GM18909 (cell line): ENCODE measurements at regions not wholly inside any gene's neighbourhood (a gene's known extent, or its start where the extent isn't known, plus 50 kb on each side); places are given as distances from the start of the nearest gene placed in this dataset.
"Not testable (repeated sequence)": the region's sequence is repeated elsewhere in the genome, so short reads cannot be mapped to it uniquely, and the experiment has no call there.

Experiments
- ATAC-seq: cut with Tn5 transposase; IDR thresholded peaks from one replicate; pipeline ENCODE4 v1.9.1; 2021; ENCODE audit warnings: mild to moderate bottlenecking; ENCODE audit not compliant: unreplicated experiment, poor library complexity

DNA sequence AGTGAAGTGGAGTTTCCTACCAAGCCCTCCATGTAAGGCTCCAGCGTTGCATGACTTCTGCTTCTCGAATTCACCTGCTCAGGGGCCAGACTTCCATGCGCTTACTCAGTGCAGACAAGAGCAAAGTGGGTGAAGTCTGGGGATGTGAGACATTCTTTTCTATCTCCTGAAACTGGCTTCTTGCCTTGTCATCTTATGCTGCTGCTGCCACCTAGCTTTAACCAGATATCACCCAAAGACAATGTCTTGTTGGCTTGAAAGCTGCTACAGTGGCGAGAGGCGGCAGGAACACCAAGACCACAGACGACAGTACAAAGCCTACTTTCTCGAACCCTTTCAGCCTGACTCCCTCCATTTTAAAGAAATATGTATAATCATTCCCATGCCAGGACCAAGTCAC is 103.6 kb upstream of the ADGRG2 start:
- ATAC-seq = no peak

GRCh38 chrX:19229896-19230295 is 107.6 kb upstream of the ADGRG2 start:
- not testable (repeated sequence) for ATAC-seq

DNA sequence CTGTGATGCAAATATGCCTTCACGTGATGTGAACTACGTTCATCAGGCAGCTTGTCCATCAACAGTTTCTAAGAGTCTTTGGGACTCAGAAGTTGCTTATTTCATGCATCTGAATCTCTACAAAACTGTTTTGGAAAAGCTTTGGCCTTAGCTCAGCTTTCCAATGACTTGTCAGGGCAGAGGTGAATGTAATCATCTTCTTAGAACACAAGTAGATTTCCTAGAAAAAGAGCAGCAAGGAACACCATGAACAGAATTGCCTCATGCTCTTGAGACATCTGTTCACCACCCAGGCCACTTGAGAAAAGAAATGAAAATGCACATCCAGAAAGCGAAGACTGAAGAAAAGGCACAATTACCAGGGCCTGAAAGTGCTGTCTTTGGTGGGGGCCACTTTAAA is 105.8 kb upstream of the PDHA1 start:
- ATAC-seq = no peak

GRCh38 chrX:19243431-19243830 is 100.3 kb upstream of the PDHA1 start:
- no peak for ATAC-seq

DNA sequence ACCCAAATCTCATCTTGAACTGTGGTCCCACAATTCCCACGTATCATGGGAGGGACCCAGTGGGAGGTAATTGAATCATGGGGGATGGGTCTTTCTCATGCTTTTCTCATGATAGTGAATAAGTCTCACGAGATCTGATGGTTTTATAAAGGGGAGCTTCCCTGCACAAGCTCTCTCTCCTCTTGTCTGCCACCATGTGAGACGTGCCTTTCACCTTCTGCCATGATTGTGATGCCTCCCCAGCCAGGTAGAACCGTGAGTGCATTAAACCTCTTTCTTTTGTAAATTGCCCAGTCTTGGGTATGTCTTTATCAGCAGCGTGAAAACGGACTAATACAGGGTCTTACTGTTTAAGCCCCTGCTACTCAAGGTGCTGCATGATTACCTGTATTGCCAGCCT is 98.8 kb upstream of the PDHA1 start:
- ATAC-seq = not testable (repeated sequence)

DNA sequence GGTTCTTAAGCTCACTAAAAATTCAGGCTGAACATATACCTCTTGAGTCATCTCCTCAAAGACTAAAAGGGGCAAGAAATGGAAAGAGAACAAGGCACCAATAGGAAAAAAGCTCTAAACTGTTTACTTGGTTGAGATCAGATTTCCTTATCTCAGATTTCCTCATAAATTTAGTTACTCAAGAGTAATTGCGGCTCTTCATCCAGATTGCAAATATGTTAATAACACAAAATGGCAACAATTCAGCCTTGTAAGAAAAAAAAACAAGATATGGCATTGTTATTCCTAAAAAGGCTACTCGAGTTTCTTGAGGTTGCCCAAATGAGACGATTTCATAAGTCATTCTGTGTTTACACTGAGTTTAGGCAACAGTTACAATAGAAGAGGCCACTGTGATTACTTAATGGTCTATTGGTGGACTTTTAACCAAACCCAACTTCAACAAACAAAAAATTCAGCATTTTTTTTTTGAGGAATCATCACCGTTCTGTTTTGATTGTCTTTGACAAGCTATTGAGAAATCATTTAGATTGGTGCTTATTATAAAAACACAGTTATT is 97.9 kb upstream of the PDHA1 start:
- ATAC-seq = no peak

- ATAC-seq = no peak
Observed at GRCh38 chrX:19256986-19257385, 86.7 kb upstream of the PDHA1 start.

DNA sequence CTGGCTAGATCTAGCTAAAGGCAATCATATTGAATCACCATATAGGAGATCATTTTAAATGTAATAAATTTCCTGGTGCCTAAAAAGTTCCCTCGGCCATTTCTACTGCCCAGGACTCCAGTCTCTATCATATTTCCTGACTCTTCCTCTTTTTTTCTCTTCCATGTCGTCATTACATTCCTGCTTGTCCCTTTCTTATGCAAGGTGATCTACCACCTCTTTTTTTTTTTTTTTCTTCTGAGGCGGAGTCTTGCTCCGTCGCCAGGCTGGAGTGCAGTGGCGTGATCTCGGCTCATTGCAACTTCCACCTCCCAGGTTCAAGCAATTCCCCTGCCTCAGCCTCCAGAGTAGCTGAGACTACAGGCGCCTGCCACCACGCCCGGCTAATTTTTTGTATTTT is 82.7 kb upstream of the PDHA1 start:
- not testable (repeated sequence) for ATAC-seq

DNA sequence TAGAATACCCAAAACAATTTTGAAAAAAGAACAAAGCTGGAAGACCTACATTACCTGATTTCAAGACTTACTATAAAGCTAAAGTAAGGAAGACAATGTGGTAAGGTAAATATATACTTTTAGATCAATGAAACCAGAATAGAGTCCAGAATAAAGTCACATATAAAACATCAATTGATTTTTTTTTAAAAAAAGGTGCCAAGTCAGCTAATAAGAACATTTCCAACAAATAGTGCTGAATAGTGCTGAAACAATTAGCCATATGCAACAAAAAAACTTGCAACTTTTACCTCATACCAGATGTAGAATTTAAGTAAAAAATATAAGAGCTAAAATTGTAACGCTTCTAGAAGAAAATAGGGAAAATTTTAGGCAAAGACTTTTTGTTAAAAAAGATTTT is 73.0 kb upstream of the PDHA1 start:
- ATAC-seq = no peak

- ATAC-seq = peak; percentile 71
Observed at GRCh38 chrX:19272452-19272851, 71.3 kb upstream of the PDHA1 start.

DNA sequence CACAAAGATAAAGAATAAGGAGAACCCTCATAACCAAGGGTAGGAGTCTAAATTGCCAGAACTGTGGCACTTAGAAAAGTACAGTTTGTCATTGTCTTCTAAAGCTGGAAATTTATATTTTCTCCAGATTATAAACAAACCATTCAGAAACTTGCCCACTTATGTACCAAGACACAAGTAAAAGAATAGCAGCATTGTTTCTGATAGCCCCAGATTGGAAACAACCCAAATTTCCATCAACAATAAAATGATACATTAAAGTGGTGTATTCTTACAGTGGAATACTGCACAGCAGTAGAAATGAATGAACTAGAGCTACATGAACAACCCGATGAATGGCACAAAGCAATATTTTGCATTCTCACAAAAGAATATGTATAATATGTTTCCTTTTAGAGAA is 63.1 kb upstream of the PDHA1 start:
- ATAC-seq = no peak

- ATAC-seq = no peak
Observed at GRCh38 chrX:19281256-19281655, 62.5 kb upstream of the PDHA1 start.

GRCh38 chrX:19283597-19284339 is 60.0 kb upstream of the PDHA1 start:
- no peak for ATAC-seq

- ATAC-seq = no peak
Observed at GRCh38 chrX:19285857-19286256, 57.9 kb upstream of the PDHA1 start.

GRCh38 chrX:19291086-19291485 is 52.6 kb upstream of the PDHA1 start:
- no peak for ATAC-seq

DNA sequence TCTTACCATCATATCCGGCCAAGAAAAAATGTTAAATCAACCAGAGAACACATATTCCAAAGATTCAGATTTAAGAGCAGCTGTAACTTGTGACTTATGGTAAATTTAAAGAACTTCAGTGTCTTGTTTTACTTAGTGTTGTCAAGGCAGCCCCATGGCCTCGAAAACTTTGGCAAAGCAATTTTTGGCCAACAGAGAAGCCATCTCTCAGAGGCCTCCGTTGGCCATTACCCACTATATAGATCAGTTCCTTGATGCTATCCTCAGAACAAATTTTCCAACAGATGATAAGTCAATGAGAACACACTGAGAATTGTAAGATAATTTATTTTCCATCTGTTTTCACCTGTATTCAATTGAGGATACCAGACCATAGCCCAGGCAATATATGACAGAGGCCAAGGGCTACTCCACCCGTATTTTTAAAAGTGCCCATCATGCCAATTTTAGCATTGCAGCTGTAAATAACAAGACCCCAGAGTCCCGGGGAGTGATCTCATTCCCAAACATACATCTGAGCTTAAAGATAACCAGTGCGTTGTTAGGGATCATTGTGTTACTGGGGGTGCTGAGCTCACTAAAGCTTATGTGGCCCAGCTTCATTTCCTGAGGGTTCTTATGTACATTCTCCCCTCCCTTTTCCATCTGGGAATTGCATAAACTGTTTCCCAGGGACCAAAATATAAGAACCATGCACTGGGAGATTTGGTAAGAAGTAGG is 50.0 kb upstream of the PDHA1 start:
- no peak for ATAC-seq
